Psoas muscle (tissue), 7 donors: ENCODE measurements at regions not wholly inside any gene's neighbourhood (a gene's known extent, or its start where the extent isn't known, plus 50 kb on each side); places are given as distances from the start of the nearest gene placed in this dataset.
"Not testable (repeated sequence)": the region's sequence is repeated elsewhere in the genome, so short reads cannot be mapped to it uniquely, and the experiment has no call there.

Experiments used
- ATAC-seq, 4 donors: fragments of 200-7000 bp; cut with Tn5 transposase; one replicate each; pipeline ENCODE4 v1.9.1; 2020; ENCODE audit warnings: moderate library complexity in 3 of 4, mild to moderate bottlenecking in 2 of 4
- DNase-seq, 2 donors: peaks; one replicate each; pipeline ENCODE4 v3.0.0-alpha.2; 2020
- H3K27ac ChIP-seq: fragments of 200-600 bp; one replicate; pipeline ENCODE4 v1.8.0; 2022
- H3K27me3 ChIP-seq, 3 donors: fragments of 200-600 bp in 1 of 3; one replicate each; pipeline versions ENCODE4 v1.6.1 to v1.8.0; 2013 to 2022; ENCODE audit warnings: low read length in 2 of 3, mild to moderate bottlenecking in 2 of 3, moderate library complexity in 1 of 3; ENCODE audit not compliant: insufficient read depth in 3 of 3
- H3K36me3 ChIP-seq, 2 donors: fragments of 200-600 bp in 1 of 2; one replicate each; pipeline versions ENCODE4 v1.6.1 to v1.8.0; 2013 to 2022; ENCODE audit warnings: low read depth in 1 of 2, mild to moderate bottlenecking in 1 of 2, moderate library complexity in 1 of 2; ENCODE audit not compliant: insufficient read depth in 1 of 2
- H3K4me1 ChIP-seq: fragments of 200-600 bp; one replicate; pipeline ENCODE4 v1.8.0; 2022
- H3K4me3 ChIP-seq: fragments of 200-600 bp; one replicate; pipeline ENCODE4 v1.8.0; 2022; ENCODE audit warnings: mild to moderate bottlenecking
- H3K9me3 ChIP-seq: fragments of 200-600 bp; one replicate; pipeline ENCODE4 v1.8.0; 2022
- WGBS, 3 donors: extraction: QIAGEN DNeasy Blood & Tissue Kit; methylation state at CpG; one replicate each; pipeline versions ENCODE4 v1.1.6 to v1.1.7; 2013; 5-methylcytosine and 5-hydroxymethylcytosine counted together
- intact Hi-C, 2 donors: fragments of 100-400 bp; cut with DNase I; formaldehyde crosslinking; loops; one replicate each; pipeline versions ENCODE4 v1.11.0 to v1.14.2; 2022
- TF ChIP-seq, protein P1 (sequence below): fragments of 200-600 bp; IDR thresholded peaks from one replicate; pipeline ENCODE4 v1.8.0; 2022; ENCODE audit warnings: antibody characterized with exemption
- donor health status: healthy with polysubstance abuse.
- donor health status: DM: no; HTN: no; CAD: no; lungs with moderate emphysema.
- donor health status: Bipolar disorder and iron deficiency.
- donor health status: healthy.
- donor health status: DM: yes; HTN: yes; CAD: no.
- donor health status: DM: no; HTN: no; CAD: no.
- donor health status: DM: yes; HTN: yes; CAD: no.

DNA sequence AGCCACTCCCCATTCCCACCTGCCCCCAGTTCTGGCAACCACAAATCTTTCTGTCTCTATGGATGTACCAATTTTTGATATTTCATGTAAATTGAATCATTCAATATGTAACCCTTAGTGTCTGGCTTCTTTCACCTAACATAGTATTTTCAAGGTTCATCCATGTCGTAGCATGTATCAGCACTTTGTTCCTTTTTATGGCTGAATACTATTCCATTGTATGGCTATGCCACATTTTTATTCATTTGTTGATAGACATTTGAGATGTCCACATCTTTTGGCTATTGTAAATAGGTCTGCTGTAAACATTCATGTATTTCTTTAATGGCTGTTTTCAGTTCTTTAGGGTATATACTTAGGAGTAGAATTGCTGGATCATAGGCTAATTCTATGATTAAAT lies 270.5 kb downstream of the FGFR2 start:
- TF ChIP-seq, protein P1, sequence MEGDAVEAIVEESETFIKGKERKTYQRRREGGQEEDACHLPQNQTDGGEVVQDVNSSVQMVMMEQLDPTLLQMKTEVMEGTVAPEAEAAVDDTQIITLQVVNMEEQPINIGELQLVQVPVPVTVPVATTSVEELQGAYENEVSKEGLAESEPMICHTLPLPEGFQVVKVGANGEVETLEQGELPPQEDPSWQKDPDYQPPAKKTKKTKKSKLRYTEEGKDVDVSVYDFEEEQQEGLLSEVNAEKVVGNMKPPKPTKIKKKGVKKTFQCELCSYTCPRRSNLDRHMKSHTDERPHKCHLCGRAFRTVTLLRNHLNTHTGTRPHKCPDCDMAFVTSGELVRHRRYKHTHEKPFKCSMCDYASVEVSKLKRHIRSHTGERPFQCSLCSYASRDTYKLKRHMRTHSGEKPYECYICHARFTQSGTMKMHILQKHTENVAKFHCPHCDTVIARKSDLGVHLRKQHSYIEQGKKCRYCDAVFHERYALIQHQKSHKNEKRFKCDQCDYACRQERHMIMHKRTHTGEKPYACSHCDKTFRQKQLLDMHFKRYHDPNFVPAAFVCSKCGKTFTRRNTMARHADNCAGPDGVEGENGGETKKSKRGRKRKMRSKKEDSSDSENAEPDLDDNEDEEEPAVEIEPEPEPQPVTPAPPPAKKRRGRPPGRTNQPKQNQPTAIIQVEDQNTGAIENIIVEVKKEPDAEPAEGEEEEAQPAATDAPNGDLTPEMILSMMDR: no peak
- DNase-seq (no peak), ATAC-seq (no peak)
- intact Hi-C loops: no loop called here
- Histone ChIP-seq H3K27me3 (no peaks in the 10 kb centered on the region), H3K4me3 (no peak overlapping the region), H3K9me3 (no peaks in the 10 kb centered on the region), H3K27ac (no peak overlapping the region), H3K4me1 (no peaks in the 10 kb centered on the region), H3K36me3 (no peaks in the 10 kb centered on the region)
- WGBS, 3 donors: 93 to 100% (median 94%) methylated on average over 1 of the region's 1 CpG

DNA sequence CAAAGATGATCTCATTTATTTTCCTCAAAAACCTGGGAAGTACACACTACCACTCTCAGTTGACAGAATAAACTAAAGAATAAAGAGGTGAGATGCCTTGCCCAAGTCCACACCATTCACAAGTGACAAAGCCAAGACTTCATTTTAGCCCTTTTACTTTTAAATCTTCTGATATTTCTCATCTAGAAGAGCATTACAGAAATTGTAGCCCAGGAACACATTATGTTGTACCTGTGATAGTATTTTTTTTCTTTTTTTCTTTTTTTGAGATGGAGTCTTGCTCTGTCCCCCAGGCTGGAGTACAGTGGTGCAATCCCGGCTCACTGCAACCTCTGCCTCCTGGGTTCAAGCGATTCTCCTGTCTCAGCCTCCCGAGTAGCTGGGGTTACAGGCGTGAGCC lies 268.6 kb downstream of the FGFR2 start:
- H3K27ac ChIP-seq, H3K4me3 ChIP-seq, H3K4me1 ChIP-seq, intact Hi-C loops, H3K27me3 ChIP-seq, ATAC-seq, H3K9me3 ChIP-seq, DNase-seq, H3K36me3 ChIP-seq: not testable (repeated sequence)
- 80 to 94% (median 83%) methylated on average over 4 of the region's 4 CpGs for WGBS, 3 donors

DNA sequence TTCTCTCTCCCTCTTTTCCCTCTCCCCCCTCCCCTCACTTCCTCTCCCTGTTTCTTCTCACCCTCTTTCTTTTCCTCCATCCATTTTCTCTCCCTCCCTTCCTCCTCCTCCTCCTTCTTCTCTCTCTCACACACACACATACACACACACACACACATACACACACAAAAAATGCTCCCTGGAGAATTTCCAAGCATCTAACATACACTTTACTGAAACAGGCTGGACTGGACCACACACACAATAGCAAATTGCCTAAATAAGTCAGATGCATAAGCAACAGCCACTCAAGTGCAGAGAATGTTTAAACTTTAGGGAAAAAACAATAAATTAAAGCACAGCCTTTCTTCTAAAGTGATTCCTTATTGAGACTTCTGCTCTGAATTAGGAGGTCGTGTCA lies 267.7 kb downstream of the FGFR2 start:
- ATAC-seq (no peak), DNase-seq (no peak)
- Histone ChIP-seq H3K4me3 (no peak overlapping the region), H3K27ac (no peak overlapping the region), H3K27me3 (no peaks in the 10 kb centered on the region), H3K4me1 (no peaks in the 10 kb centered on the region), H3K9me3 (no peaks in the 10 kb centered on the region), H3K36me3 (no peaks in the 10 kb centered on the region)
- intact Hi-C loops: no loop called here
- TF ChIP-seq, protein P1: no peak
- 40 to 50% (median 43%) methylated on average over 1 of the region's 1 CpG for WGBS, 3 donors

DNA sequence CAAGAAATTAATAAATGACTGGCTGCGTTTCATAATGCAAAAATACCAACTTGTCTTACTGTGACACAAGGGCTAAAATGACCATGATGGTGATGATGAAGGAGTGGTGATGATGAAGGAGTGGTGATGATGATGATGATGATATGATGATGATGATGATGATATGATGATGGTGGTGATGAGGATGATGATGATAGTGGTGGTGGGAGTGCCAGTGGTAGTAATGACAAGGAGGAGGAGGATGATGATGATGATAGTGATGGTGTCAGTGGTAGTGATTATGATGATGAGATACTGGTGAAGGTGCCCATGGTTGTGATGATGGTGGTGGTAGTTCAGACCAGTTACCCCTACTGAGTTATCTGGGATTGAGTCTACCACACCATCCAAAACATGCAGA lies 265.9 kb downstream of the FGFR2 start:
- TF ChIP-seq, protein P1: no peak
- no peaks in the 10 kb centered on the region for H3K27me3 ChIP-seq
- H3K4me3 ChIP-seq: no peak overlapping the region
- no peak for ATAC-seq
- intact Hi-C loops: no loop called here
- no peaks in the 10 kb centered on the region for H3K36me3 ChIP-seq
- 69 to 84% (median 84%) methylated on average over 1 of the region's 1 CpG for WGBS, 3 donors
- H3K4me1 ChIP-seq: no peaks in the 10 kb centered on the region
- no peaks in the 10 kb centered on the region for H3K9me3 ChIP-seq
- no peak for DNase-seq
- no peak overlapping the region for H3K27ac ChIP-seq

DNA sequence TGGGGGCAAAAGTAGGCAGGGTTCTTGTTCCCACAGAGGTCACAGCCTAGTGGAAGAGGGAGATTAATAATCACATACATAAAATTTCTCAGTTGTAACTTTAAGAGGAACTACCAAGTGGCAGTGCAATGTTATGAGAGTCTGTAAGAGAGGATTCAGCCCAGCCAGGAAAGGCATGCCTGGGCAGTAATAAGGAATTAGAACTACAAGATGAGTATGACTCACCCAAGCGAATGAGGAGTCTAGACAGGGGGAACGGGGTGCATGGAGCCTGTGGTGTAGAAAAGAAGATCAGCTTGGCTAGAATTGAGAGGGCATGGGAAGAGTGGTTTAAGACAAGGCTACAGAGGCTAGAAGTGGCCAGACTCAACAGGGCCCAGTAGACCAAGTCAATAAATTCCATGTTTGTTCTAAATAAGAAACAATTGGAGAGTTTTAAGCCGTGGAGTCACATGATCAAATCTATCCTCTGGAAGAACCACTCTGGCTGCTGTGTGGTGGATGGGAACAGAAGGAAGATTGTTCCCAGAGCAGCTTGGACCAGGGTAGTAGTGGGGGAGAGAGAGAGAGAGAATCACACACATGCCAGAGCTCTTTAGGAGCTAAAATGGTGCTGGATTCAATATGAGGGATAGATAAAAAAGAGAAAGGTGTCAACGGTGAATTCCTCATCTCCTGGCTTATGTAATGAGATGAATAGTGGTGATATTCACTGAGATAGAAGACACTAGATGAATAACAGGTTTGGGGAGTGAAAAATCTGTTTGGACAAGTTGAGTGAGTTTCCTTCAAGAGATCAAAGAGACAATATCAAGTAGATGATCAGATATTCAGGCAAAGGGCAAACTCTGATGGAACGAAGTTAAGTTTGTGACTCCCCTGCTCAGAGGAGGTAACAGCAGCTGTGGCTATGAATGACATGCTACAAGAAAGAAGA lies 265.1 kb downstream of the FGFR2 start:
- Histone ChIP-seq H3K4me1 (no peaks in the 10 kb centered on the region), H3K4me3 (no peak overlapping the region), H3K27me3 (no peaks in the 10 kb centered on the region), H3K9me3 (no peaks in the 10 kb centered on the region), H3K27ac (no peak overlapping the region), H3K36me3 (no peaks in the 10 kb centered on the region)
- DNase-seq (no peak), ATAC-seq (no peak)
- TF ChIP-seq, protein P1: no peak
- intact Hi-C loops: no loop called here
- 76 to 78% (median 76%) methylated on average over 5 of the region's 5 CpGs for WGBS, 3 donors
